Activated CD4-positive, alpha-beta T cell treated with anti-CD3 and anti-CD28 coated beads, Interleukin-2, amount 10 ng/mL, durations not matched to agents 7 days and 5 days (primary cell): ENCODE measurements at regions not wholly inside any gene's neighbourhood (a gene's known extent, or its start where the extent isn't known, plus 50 kb on each side); places are given as distances from the start of the nearest gene placed in this dataset.

Source experiments
- CTCF ChIA-PET: fragments of 350-600 bp; sonication (Branson Sonifier 250); formaldehyde crosslinking; loops from one replicate; lab custom pipeline; 2021; ENCODE audit warnings: antibody characterized with exemption; lab: Charles Lee
- POLR2A ChIA-PET: fragments of 350-600 bp; sonication (Branson Sonifier 250); formaldehyde crosslinking; loops from one replicate; lab custom pipeline; 2021; ENCODE audit warnings: antibody characterized with exemption; lab: Charles Lee
- DNase-seq: peaks from one replicate; pipeline ENCODE4 v3.0.0-alpha.2; 2020
- H3K27ac Mint-ChIP-seq: one replicate; pipeline ENCODE4 v1.8.0; 2021; ENCODE audit warnings: mild to moderate bottlenecking, moderate library complexity, mixed read lengths
- H3K27me3 Mint-ChIP-seq: one replicate; pipeline ENCODE4 v1.8.0; 2021; ENCODE audit warnings: mixed read lengths
- H3K36me3 Mint-ChIP-seq: one replicate; pipeline ENCODE4 v1.8.0; 2021; ENCODE audit warnings: low read depth, mixed read lengths
- H3K4me1 Mint-ChIP-seq: one replicate; pipeline ENCODE4 v1.8.0; 2021; ENCODE audit warnings: mixed read lengths
- H3K4me3 Mint-ChIP-seq: one replicate; pipeline ENCODE4 v1.8.0; 2021; ENCODE audit warnings: mild to moderate bottlenecking, moderate library complexity, mixed read lengths
- H3K9me3 Mint-ChIP-seq: one replicate; pipeline ENCODE4 v1.8.0; 2021; ENCODE audit warnings: mixed read lengths

GRCh38 chr10:112871021-112871420, 79.0 kb upstream of the TCF7L2 start:
- POLR2A ChIA-PET, result no interaction called here
- Mint-ChIP-seq H3K36me3 (no peaks in the 10 kb centered on the region), H3K9me3 (peaks cover 8% of the 10 kb centered on the region), H3K27me3 (no peaks in the 10 kb centered on the region), H3K4me1 (no peaks in the 10 kb centered on the region), H3K4me3 (no peak overlapping the region), H3K27ac (no peak overlapping the region)
- DNase-seq, result no peak
- CTCF ChIA-PET, result no interaction called here

GRCh38 chr10:112872728-112873127, 77.3 kb upstream of the TCF7L2 start:
- CTCF ChIA-PET, result no interaction called here
- Mint-ChIP-seq H3K36me3 (no peaks in the 10 kb centered on the region), H3K4me1 (no peaks in the 10 kb centered on the region), H3K4me3 (no peak overlapping the region), H3K27me3 (no peaks in the 10 kb centered on the region), H3K9me3 (peaks cover 8% of the 10 kb centered on the region), H3K27ac (no peak overlapping the region)
- POLR2A ChIA-PET, result no interaction called here
- no peak for DNase-seq

GRCh38 chr10:112873541-112873940, 76.5 kb upstream of the TCF7L2 start:
- Mint-ChIP-seq H3K4me1 (no peaks in the 10 kb centered on the region), H3K4me3 (no peak overlapping the region), H3K27ac (no peak overlapping the region), H3K9me3 (peaks cover 8% of the 10 kb centered on the region), H3K36me3 (no peaks in the 10 kb centered on the region), H3K27me3 (no peaks in the 10 kb centered on the region)
- DNase-seq, result no peak
- CTCF ChIA-PET, result no interaction called here
- POLR2A ChIA-PET, result no interaction called here

DNA sequence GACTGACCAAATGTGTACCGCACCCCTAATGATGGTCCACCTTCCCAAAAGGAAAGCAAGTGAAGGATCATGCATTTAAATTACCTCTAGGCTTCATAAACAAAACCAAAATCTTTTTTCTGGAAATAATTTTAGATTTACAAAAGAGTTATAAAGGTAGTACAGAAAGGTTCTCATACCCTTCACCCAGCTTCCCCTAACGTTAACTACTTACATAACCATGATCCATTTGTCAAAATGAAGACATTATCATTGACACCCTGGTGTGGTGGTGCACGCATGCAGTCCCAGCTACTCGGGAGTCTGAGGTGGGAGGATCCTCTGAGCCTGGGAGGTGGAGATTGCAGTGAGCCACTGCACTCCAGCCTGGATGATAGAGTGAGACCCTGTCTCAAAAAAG, 75.1 kb upstream of the TCF7L2 start:
- H3K36me3 Mint-ChIP-seq, result no peaks in the 10 kb centered on the region
- H3K27me3 Mint-ChIP-seq, result no peaks in the 10 kb centered on the region
- ChIA-PET POLR2A (no interaction called here), CTCF (no interaction called here)
- no peaks in the 10 kb centered on the region for H3K4me1 Mint-ChIP-seq
- peaks cover 8% of the 10 kb centered on the region for H3K9me3 Mint-ChIP-seq
- H3K4me3 Mint-ChIP-seq, result no peak overlapping the region
- DNase-seq, result no peak
- no peak overlapping the region for H3K27ac Mint-ChIP-seq

GRCh38 chr10:112875476-112876267, 74.4 kb upstream of the TCF7L2 start:
- ChIA-PET POLR2A (no interaction called here), CTCF (no interaction called here)
- H3K27me3 Mint-ChIP-seq, result no peaks in the 10 kb centered on the region
- no peak overlapping the region for H3K4me3 Mint-ChIP-seq
- no peak for DNase-seq
- peaks cover 8% of the 10 kb centered on the region for H3K9me3 Mint-ChIP-seq
- no peaks in the 10 kb centered on the region for H3K36me3 Mint-ChIP-seq
- no peaks in the 10 kb centered on the region for H3K4me1 Mint-ChIP-seq
- H3K27ac Mint-ChIP-seq, result no peak overlapping the region

- Mint-ChIP-seq H3K36me3 (no peaks in the 10 kb centered on the region), H3K4me1 (no peaks in the 10 kb centered on the region), H3K9me3 (no peaks in the 10 kb centered on the region), H3K27me3 (no peaks in the 10 kb centered on the region), H3K4me3 (no peak overlapping the region), H3K27ac (no peak overlapping the region)
- POLR2A ChIA-PET, result no interaction called here
- no peak for DNase-seq
- CTCF ChIA-PET, result no interaction called here
Measured at GRCh38 chr10:112880633-112881530, 69.2 kb upstream of the TCF7L2 start.

GRCh38 chr10:112883360-112884178, 66.5 kb upstream of the TCF7L2 start:
- Mint-ChIP-seq H3K27ac (no peak overlapping the region), H3K36me3 (no peaks in the 10 kb centered on the region), H3K27me3 (no peaks in the 10 kb centered on the region), H3K9me3 (no peaks in the 10 kb centered on the region), H3K4me3 (no peak overlapping the region), H3K4me1 (no peaks in the 10 kb centered on the region)
- no peak for DNase-seq
- ChIA-PET CTCF (no interaction called here), POLR2A (no interaction called here)

- Mint-ChIP-seq H3K36me3 (no peaks in the 10 kb centered on the region), H3K4me1 (no peaks in the 10 kb centered on the region), H3K4me3 (no peak overlapping the region), H3K27ac (no peak overlapping the region), H3K27me3 (no peaks in the 10 kb centered on the region), H3K9me3 (no peaks in the 10 kb centered on the region)
- ChIA-PET POLR2A (no interaction called here), CTCF (no interaction called here)
- DNase-seq, result no peak
Measured at GRCh38 chr10:112884179-112884504, 65.9 kb upstream of the TCF7L2 start.

DNA sequence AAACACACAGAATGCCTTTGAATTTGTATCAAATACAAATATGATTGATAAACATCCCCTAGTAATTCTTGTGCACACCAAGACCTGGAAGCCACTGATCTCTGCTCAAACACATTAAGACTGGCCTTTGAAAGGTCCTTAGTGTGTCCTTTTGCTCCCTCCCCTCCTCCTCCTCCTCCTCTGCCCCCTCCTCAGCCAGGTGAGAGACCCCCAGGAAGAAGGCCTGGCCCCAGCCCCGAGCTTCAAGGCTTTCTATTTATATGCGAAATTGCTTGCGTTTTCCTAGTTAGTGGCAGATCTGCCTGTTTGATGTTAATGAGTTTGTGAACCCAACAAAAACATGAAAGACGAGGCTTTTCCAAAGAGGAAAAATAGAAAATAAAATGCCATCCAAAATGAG, 63.6 kb upstream of the TCF7L2 start:
- Mint-ChIP-seq H3K4me1 (no peaks in the 10 kb centered on the region), H3K27ac (no peak overlapping the region), H3K27me3 (no peaks in the 10 kb centered on the region), H3K36me3 (no peaks in the 10 kb centered on the region), H3K4me3 (no peak overlapping the region), H3K9me3 (no peaks in the 10 kb centered on the region)
- DNase-seq, result no peak
- CTCF ChIA-PET, result no interaction called here
- POLR2A ChIA-PET, result no interaction called here

DNA sequence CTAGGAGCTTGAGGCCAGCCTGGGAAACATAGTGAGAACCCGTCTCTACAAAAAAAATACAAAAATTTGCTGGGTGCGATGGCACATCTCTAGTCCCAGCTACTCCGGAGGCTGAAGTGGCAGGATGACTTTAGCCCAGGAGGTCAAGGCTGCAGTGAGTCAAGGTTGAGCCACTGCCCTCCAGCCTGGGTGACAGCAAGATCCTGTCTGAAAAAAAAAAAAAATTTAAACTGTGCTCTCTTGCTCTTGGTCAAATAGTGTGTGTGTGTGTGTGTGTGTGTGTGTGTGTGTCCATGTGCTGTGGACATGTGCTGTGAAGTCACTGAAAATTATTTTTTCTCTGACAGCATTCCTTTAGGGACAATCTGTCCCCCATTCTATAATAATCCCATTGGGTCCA, 62.1 kb upstream of the TCF7L2 start:
- Mint-ChIP-seq H3K4me3 (no peak overlapping the region), H3K27ac (no peak overlapping the region), H3K27me3 (no peaks in the 10 kb centered on the region), H3K9me3 (no peaks in the 10 kb centered on the region), H3K36me3 (no peaks in the 10 kb centered on the region), H3K4me1 (no peaks in the 10 kb centered on the region)
- DNase-seq, result no peak
- CTCF ChIA-PET, result no interaction called here
- POLR2A ChIA-PET, result no interaction called here

- Mint-ChIP-seq H3K27ac (no peak overlapping the region), H3K9me3 (no peaks in the 10 kb centered on the region), H3K36me3 (no peaks in the 10 kb centered on the region), H3K4me1 (no peaks in the 10 kb centered on the region), H3K27me3 (no peaks in the 10 kb centered on the region), H3K4me3 (no peak overlapping the region)
- POLR2A ChIA-PET, result no interaction called here
- DNase-seq, result no peak
- CTCF ChIA-PET, result no interaction called here
Measured at GRCh38 chr10:112895292-112895691, 54.8 kb upstream of the TCF7L2 start.

GRCh38 chr10:112896273-112896672, 53.8 kb upstream of the TCF7L2 start:
- Mint-ChIP-seq H3K4me3 (no peak overlapping the region), H3K9me3 (no peaks in the 10 kb centered on the region), H3K4me1 (no peaks in the 10 kb centered on the region), H3K36me3 (no peaks in the 10 kb centered on the region), H3K27ac (no peak overlapping the region), H3K27me3 (no peaks in the 10 kb centered on the region)
- ChIA-PET CTCF (no interaction called here), POLR2A (interaction anchor here (0.6 kb wide), 2 partner anchors 54 to 231 kb away, joined by 3 to 4 read pairs; no protein-coding TSS in a partner anchor)
- DNase-seq, result no peak

DNA sequence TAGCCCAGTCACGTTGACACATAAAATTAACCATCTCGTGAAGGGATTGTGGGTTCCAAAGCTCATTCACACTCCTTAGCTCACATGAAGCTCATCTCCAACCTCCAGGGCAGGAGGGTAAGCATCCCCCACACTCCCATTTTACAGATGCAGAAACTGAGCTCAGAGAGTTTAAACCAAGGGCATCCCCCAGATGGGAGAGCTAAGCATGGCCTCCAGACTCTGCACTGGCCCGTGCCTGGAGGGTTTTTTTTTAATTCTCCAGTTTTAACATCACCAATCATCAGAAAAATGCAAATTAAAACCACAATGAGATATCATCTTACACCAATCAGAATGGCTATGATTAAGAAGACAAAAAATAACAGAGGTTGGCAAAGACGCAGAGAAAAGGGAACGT, 53.3 kb upstream of the TCF7L2 start:
- H3K27me3 Mint-ChIP-seq, result no peaks in the 10 kb centered on the region
- no peaks in the 10 kb centered on the region for H3K36me3 Mint-ChIP-seq
- no peaks in the 10 kb centered on the region for H3K4me1 Mint-ChIP-seq
- no peak overlapping the region for H3K27ac Mint-ChIP-seq
- ChIA-PET POLR2A (interaction anchor here (0.6 kb wide), 2 partner anchors 55 to 231 kb away, joined by 3 to 4 read pairs; no protein-coding TSS in a partner anchor), CTCF (no interaction called here)
- DNase-seq, result no peak
- H3K4me3 Mint-ChIP-seq, result no peak overlapping the region
- no peaks in the 10 kb centered on the region for H3K9me3 Mint-ChIP-seq
